ENCODE measurements at regions not wholly inside any gene's neighbourhood (a gene's known extent, or its start where the extent isn't known, plus 50 kb on each side); places are given as distances from the start of the nearest gene placed in this dataset.

DNA sequence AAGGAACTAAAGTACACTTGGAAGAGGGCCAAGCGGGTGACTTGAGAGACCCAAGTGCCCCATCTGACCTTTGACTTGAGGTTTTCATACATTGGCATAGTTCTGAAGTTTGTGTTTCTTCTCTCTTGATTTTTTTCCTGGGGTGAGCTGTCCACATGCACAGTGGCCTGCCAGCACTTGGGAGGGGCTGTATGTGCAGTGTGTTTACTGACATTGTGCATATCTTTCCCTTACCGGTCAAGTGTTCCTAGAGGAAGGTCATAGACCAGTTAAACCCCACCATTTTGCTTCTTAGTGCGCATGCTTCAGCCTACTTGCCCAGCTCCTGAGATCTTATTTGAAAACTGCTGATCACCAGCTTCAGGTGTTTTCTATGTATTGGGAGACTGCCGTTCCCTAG is 435.2 kb upstream of the KAZN start:
- Histone ChIP-seq H3K27me3 (ENCODE audit: control insufficient read depth in 2 of 2, insufficient read depth in 2 of 2, low read length in 2 of 2) (no peaks in the 10 kb centered on the region), H3K4me1 (ENCODE audit: control insufficient read depth in 1 of 2, insufficient read depth in 2 of 2, low read length in 2 of 2) (no peaks in the 10 kb centered on the region), H2AFZ (ENCODE audit: insufficient read depth, low read depth, low read length, poor library complexity, severe bottlenecking) (no peak overlapping the region), H3K27ac (ENCODE audit: low read depth in 1 of 2, low read length in 2 of 2) (no peak overlapping the region), H3K36me3 (replicated peaks in 1 of 2; ENCODE audit: control insufficient read depth in 1 of 2, insufficient read depth in 2 of 2, low read length in 2 of 2) (no peaks in the 10 kb centered on the region), H3K4me2 (replicated peaks; ENCODE audit: extremely low read depth, low read length, poor library complexity, severe bottlenecking) (no peak overlapping the region), H4K20me1 (ENCODE audit: insufficient read depth, low read length) (no peaks in the 10 kb centered on the region), H3K4me3 (replicated peaks in 1 of 3; ENCODE audit: low read depth in 2 of 3, low read length in 3 of 3) (no peak overlapping the region), H3K79me2 (ENCODE audit: insufficient read depth, low read length) (no peaks in the 10 kb centered on the region), H3K9ac (ENCODE audit: insufficient read depth, low read length, poor library complexity, severe bottlenecking) (no peak overlapping the region), H3K9me3 (replicated peaks in 1 of 2; ENCODE audit: control insufficient read depth in 1 of 2, insufficient read depth in 1 of 2, low read length in 2 of 2) (peaks cover 11 to 20% of the 10 kb centered on the region in 2 donors)
- intact Hi-C loops (cut with micrococcal nuclease), result no loop called here
- 100% methylated on average over 2 of the region's 4 CpGs for WGBS (ENCODE audit: insufficient coverage)
- H3K36me3 Mint-ChIP-seq, result no peaks in the 10 kb centered on the region
- H3K4me1 Mint-ChIP-seq, result no peaks in the 10 kb centered on the region
- H3K4me3 Mint-ChIP-seq, result no peak overlapping the region
- TF ChIP-seq, protein P1, sequence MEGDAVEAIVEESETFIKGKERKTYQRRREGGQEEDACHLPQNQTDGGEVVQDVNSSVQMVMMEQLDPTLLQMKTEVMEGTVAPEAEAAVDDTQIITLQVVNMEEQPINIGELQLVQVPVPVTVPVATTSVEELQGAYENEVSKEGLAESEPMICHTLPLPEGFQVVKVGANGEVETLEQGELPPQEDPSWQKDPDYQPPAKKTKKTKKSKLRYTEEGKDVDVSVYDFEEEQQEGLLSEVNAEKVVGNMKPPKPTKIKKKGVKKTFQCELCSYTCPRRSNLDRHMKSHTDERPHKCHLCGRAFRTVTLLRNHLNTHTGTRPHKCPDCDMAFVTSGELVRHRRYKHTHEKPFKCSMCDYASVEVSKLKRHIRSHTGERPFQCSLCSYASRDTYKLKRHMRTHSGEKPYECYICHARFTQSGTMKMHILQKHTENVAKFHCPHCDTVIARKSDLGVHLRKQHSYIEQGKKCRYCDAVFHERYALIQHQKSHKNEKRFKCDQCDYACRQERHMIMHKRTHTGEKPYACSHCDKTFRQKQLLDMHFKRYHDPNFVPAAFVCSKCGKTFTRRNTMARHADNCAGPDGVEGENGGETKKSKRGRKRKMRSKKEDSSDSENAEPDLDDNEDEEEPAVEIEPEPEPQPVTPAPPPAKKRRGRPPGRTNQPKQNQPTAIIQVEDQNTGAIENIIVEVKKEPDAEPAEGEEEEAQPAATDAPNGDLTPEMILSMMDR (IDR thresholded peaks at IDR 0.05), result no peak
- H3K27me3 Mint-ChIP-seq (ENCODE audit: low read depth in 3 of 3), result no peaks in the 10 kb centered on the region
- no peak for DNase-seq
- peaks cover 11 to 27% (median 15%) of the 10 kb centered on the region in 7 donors for H3K9me3 Mint-ChIP-seq
- H3K27ac Mint-ChIP-seq, result no peak overlapping the region

DNA sequence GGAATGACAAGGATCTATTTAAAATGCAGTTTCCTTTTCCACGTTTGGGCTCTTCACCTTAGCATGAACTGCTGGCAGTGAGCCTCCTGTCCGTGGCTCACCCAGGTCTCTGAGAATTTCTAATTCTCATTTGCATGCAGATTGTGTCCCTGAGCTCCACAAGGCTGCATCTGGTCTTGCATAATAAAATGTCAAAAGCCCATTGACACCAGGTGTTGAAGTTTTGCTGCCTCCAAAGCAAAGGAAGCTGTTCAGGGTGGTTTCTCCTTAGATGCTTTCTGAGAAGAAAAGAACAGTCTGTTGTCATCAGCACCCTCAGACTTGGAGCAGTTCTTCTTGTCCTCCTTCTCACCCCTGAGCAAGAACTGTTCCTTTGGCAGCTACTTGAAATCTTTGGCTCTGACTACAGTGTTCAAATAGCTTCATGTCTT is 433.1 kb upstream of the KAZN start:
- TF ChIP-seq, protein P1 (IDR thresholded peaks at IDR 0.05), result no peak
- Histone ChIP-seq H4K20me1 (ENCODE audit: insufficient read depth, low read length) (no peaks in the 10 kb centered on the region), H3K4me3 (replicated peaks in 1 of 3; ENCODE audit: low read depth in 2 of 3, low read length in 3 of 3) (no peak overlapping the region), H3K9me3 (replicated peaks in 1 of 2; ENCODE audit: control insufficient read depth in 1 of 2, insufficient read depth in 1 of 2, low read length in 2 of 2) (peaks cover 0 to 11% of the 10 kb centered on the region in 2 donors), H3K4me2 (replicated peaks; ENCODE audit: extremely low read depth, low read length, poor library complexity, severe bottlenecking) (no peak overlapping the region), H3K79me2 (ENCODE audit: insufficient read depth, low read length) (no peaks in the 10 kb centered on the region), H3K27ac (ENCODE audit: low read depth in 1 of 2, low read length in 2 of 2) (no peak overlapping the region), H3K27me3 (ENCODE audit: control insufficient read depth in 2 of 2, insufficient read depth in 2 of 2, low read length in 2 of 2) (no peaks in the 10 kb centered on the region), H2AFZ (ENCODE audit: insufficient read depth, low read depth, low read length, poor library complexity, severe bottlenecking) (no peak overlapping the region), H3K36me3 (replicated peaks in 1 of 2; ENCODE audit: control insufficient read depth in 1 of 2, insufficient read depth in 2 of 2, low read length in 2 of 2) (no peaks in the 10 kb centered on the region), H3K4me1 (ENCODE audit: control insufficient read depth in 1 of 2, insufficient read depth in 2 of 2, low read length in 2 of 2) (no peaks in the 10 kb centered on the region), H3K9ac (ENCODE audit: insufficient read depth, low read length, poor library complexity, severe bottlenecking) (no peak overlapping the region)
- Mint-ChIP-seq H3K4me1 (no peaks in the 10 kb centered on the region), H3K27me3 (ENCODE audit: low read depth in 3 of 3) (peaks cover 0 to 1% (median 0%) of the 10 kb centered on the region in 3 donors), H3K27ac (no peak overlapping the region), H3K36me3 (no peaks in the 10 kb centered on the region), H3K4me3 (no peak overlapping the region), H3K9me3 (peaks cover 6 to 22% (median 7%) of the 10 kb centered on the region in 7 donors)
- WGBS (ENCODE audit: insufficient coverage), result 4% methylated on average over 2 of the region's 2 CpGs
- DNase-seq, result no peak
- intact Hi-C loops (cut with micrococcal nuclease), result no loop called here
